GM21825 (cell line): ENCODE measurements at regions not wholly inside any gene's neighbourhood (a gene's known extent, or its start where the extent isn't known, plus 50 kb on each side); places are given as distances from the start of the nearest gene placed in this dataset.
"Not testable (repeated sequence)": the region's sequence is repeated elsewhere in the genome, so short reads cannot be mapped to it uniquely, and the experiment has no call there.

Source experiments
- ATAC-seq: cut with Tn5 transposase; IDR thresholded peaks from one replicate; pipeline ENCODE4 v1.9.1; 2021; ENCODE audit warnings: mild to moderate bottlenecking, moderate library complexity; ENCODE audit not compliant: unreplicated experiment

DNA sequence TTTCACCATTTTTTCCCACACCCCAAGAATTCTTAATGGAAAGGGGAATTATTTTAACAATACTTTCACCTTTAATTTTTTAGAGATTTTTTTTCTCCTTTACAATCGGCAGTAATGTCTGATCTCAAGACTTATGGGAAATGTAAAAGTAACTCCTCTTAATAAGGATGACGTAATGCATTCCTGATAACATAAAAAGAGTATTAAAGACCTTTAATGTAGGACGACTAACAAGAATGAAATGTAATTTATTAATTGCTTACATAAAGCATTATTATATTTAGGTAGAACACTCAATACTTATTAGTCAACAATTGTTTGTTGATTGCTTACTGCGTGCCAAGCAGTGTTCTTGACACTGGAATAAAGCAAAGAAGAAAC is 416.8 kb upstream of the NAALADL2 start:
- no peak for ATAC-seq

DNA sequence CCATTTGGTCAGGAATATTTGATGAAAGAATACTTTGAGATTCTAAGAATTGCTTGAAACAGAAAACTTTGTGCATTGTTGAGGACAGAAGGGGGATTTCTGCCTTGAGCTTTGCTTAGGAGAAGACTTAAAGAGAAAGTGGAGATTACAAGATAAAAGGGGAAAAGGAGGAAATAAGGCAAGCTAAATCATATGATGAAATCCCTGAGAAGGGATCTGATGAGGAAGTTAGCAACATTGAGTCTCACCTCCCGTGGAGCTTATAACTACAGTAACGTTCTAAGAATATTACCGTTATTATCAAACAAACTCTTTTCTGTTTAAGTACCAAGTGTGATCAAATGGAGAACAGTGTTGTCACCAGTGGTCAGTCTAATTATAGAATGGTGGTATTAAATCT is 414.7 kb upstream of the NAALADL2 start:
- ATAC-seq = no peak

- ATAC-seq = no peak
Observed at GRCh38 chr3:174457758-174458157, 401.4 kb upstream of the NAALADL2 start.

DNA sequence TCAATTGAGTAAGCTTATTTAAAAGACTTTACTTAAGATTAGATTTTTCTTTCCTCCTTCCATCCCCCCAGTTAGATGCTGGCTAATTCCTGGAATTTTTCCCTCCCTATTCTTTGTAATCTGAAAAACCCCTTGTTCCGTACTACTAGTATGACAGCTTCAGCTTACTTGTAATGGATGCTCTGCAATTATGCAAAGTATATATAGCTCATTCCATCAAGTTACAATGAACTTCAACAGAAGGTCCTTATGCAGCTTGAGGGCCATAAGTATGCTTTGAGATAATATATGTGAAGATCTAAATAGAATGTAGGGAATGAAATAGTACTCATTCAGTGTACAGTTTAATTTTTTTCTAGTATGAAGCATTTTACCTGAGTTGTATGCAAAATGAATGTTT is 398.3 kb upstream of the NAALADL2 start:
- no peak for ATAC-seq

- ATAC-seq = no peak
Observed at GRCh38 chr3:174462916-174463315, 396.2 kb upstream of the NAALADL2 start.

GRCh38 chr3:174465177-174465576 is 394.0 kb upstream of the NAALADL2 start:
- ATAC-seq = no peak

DNA sequence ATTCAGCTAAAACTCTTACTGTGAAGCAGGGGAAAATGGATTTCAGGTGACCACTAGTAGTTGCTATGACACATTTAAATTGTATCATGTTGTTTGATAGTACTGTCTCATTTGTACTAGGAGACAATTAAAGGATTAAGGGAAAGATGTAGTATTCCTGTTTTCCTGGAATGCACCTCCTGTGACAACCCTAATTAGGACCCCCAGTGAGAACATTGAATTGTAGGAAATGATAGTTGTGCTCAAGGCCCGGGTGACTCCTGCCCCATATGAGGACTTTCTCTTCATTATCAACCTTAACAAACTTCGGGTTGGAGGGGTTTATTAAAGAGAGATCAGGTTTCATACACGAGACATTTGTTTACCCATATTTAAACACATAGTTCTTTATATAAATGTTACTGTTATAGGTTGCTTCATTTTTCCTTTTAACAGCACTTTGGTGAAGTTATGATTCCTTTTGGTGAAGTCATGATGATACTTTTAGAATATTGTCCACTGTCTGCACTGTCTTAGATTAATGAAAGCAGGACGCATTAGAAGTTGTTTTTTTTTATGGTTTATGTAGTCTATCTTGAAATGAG is 392.6 kb upstream of the NAALADL2 start:
- no peak for ATAC-seq

DNA sequence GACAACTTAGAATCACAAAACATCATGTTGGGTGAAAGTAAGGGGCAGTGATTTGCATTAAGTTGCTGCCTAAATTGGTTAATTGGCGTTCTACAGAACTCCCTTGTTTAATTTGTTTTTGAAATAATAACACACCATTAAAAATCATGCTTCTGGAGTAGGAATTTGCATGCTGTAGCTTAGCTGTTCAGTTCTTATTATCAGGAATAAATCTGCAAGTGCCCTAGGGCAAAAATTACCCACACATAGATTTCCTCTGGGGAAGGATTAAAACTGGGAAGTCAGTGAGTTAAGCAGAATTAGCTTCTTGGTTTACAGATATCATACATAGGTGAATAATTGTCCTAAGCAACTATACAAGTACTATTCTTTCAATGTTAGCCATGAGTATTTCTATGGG is 381.6 kb upstream of the NAALADL2 start:
- ATAC-seq = no peak

DNA sequence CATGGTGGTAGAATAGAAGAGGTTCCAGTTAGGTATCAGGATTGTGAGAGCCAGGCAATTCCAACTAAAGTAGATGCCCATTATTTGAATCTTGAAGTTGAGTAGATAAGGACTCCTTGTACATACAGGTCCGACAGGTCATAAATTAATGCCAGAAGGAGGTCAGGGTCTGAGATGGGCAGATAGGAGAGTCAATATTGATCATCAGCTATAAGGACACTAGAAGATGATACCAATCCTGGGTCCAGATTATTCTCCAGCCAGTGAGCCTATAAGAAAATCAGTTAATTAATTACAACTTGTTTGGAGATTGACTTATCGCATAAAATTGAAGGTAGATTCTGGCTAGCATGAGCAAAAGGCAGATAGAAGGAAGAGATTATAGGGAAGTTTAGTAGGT is 378.4 kb upstream of the NAALADL2 start:
- ATAC-seq = no peak

DNA sequence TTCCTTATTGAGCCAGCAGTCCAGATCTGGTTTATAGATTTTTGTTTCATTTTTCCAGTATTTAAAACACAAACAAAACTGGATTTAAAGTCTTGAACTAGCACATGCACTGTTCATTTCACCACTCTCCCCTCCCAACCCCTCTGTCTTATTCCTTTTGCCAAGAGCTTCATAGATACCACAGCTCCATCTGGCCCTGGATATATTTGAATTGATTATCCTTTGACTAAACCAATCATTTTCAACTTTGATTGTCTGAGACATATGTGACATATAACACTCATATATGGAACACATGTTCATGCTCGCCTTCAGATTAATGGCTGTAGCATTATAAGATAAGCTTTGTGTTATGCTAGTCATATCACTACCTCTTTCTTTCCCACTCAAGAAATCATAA is 376.6 kb upstream of the NAALADL2 start:
- ATAC-seq = no peak

- ATAC-seq = no peak
Observed at GRCh38 chr3:174483254-174483653, 375.9 kb upstream of the NAALADL2 start.

- not testable (repeated sequence) for ATAC-seq
Observed at GRCh38 chr3:174483856-174484255, 375.3 kb upstream of the NAALADL2 start.

- no peak for ATAC-seq
Observed at GRCh38 chr3:174488527-174488926, 370.6 kb upstream of the NAALADL2 start.

DNA sequence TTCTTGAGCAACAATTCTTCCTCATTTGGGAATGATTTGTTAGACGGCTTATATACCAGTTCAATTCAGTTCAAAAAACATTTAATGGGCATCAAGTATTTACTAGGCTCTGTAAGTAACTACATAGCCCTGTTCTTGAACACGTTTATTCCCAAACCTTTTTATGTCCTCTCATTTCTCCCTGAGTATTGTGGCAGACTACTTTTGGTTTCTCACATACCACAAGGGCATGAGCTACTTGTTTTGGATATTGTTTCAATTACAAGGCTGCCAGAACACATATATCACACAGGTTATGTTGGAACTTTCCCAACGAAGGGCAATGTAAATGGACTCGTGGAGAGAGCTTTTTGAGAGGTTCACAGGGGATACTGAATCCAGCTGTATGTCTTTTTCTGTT is 363.8 kb upstream of the NAALADL2 start:
- no peak for ATAC-seq

DNA sequence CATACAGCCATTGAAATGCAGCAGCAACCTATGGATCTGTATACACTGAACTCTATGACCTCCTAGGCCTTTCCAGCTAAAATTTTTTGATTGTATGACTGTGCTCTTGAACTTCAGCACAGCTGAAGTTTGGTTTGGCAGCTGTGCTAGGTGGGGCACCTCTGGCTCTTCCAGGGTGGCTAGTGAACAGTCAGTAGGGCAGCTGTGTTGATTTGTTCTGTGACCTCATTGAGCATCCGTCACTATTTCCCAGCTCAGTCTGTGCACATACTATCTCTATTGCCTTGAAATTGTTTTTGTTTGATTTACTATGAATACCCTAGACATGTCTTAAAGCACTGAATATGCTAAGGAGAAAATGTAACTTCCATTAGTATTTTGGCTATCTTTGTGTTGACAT is 363.2 kb upstream of the NAALADL2 start:
- ATAC-seq = no peak

GRCh38 chr3:174498638-174499037 is 360.5 kb upstream of the NAALADL2 start:
- ATAC-seq = no peak

GRCh38 chr3:174505266-174505665 is 353.9 kb upstream of the NAALADL2 start:
- no peak for ATAC-seq

DNA sequence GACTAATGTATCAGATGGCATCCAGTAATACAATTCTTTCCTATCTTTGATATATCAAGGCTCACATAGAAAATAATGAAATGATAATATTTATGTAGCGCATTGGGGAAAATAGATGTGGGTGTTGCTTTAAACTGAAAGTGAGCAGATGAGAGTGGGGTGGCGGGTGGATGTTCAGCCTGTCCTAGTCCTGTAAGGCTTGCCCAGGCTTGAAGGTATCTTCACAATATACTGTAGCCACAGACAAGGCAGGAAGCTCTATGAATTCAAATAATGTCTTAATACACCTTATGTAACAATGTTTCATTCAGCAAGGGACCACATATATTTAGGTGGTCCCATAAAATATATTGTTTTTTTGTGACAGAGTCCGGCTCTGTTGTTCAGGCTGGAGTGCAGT is 334.9 kb upstream of the NAALADL2 start:
- no peak for ATAC-seq

GRCh38 chr3:174529298-174529697 is 329.8 kb upstream of the NAALADL2 start:
- no peak for ATAC-seq

DNA sequence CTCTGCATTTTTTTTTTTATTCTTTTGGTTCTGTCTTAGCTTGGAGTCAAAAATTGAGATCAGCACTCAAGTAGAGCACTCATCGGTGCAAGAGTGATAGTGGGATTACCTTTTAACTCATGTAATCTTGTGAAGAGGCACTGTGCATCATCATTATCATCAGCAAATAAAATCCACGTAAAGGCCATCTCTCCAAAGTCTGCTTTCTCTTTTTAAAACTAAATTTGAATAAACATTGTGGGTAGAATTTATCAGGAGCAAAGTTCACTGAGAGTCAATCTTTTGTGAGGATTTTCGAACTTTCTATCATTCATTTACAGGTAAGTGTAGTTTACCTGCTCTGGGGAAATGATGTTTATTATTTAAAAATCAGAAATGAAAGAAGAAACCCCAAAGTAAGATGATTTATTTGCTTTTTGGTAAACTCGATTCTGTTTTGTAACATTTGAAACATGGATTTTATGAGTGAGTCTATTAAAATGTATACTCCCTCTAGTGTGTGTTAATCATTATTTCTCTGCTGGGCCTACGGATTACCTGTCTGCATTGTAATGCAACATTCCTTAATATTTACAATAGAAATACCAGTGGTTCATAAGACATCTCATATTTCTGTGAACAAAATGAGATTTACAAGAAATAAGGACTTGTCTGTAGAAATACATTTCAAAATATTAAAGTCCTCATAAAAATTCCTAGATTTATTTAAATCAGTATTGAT is 327.7 kb upstream of the NAALADL2 start:
- no peak for ATAC-seq

- ATAC-seq = no peak
Observed at GRCh38 chr3:174532216-174532615, 326.9 kb upstream of the NAALADL2 start.

DNA sequence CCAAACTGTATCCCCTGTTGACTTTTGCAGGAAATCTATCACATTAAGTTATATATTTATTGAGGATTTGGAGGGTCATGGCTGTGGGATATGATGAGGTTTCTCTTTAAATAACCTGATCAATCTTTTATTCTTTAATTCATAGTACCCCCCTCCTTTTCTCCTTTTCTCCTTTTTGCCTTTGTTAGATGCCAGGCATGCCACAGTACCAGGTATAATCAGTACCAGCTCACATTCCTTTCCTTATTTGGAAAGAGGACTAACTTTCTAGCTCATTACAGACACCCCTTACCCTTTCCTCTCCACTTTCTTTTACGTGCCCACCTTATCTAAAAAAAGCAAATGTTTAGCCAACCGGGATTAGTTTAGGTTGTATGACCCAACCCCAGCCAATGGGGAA is 326.4 kb upstream of the NAALADL2 start:
- no peak for ATAC-seq

- no peak for ATAC-seq
Observed at GRCh38 chr3:174533286-174533685, 325.8 kb upstream of the NAALADL2 start.
